NT2/D1 (cell line): ENCODE measurements at regions not wholly inside any gene's neighbourhood (a gene's known extent, or its start where the extent isn't known, plus 50 kb on each side); places are given as distances from the start of the nearest gene placed in this dataset.

Experiments
- SUZ12 ChIP-seq: IDR thresholded peaks from 2 replicates; pipeline ENCODE4 v1.6.1; 2011; ENCODE audit not compliant: insufficient read length, insufficient read depth; ENCODE audit errors: extremely low read depth
- YY1 ChIP-seq: IDR thresholded peaks from 2 replicates; pipeline ENCODE4 v1.6.1; 2011; ENCODE audit not compliant: insufficient read length, insufficient read depth
- ZNF274 ChIP-seq: IDR thresholded peaks from 2 replicates; pipeline ENCODE4 v1.6.1; 2011; ENCODE audit warnings: mild to moderate bottlenecking, low read depth, low read length

- no peak for TF ChIP-seq ZNF274
- no peak for TF ChIP-seq YY1
- no peak for TF ChIP-seq SUZ12
Observed at GRCh38 chr12:75765170-75766059, 254.0 kb upstream of the KRR1 start.
